GM23248 (cell line): ENCODE measurements at regions not wholly inside any gene's neighbourhood (a gene's known extent, or its start where the extent isn't known, plus 50 kb on each side); places are given as distances from the start of the nearest gene placed in this dataset.

Experiments used
- EZH2 ChIP-seq: fragments of 200-600 bp; sonication (generic); IDR thresholded peaks from 2 replicates; pipeline ENCODE4 v1.6.1; 2018; ENCODE audit warnings: antibody characterized with exemption, mild to moderate bottlenecking; ENCODE audit not compliant: insufficient read depth, poor library complexity, severe bottlenecking
- EZH2phosphoT487 ChIP-seq: fragments of 200-600 bp; sonication (generic); IDR thresholded peaks from 2 replicates; pipeline ENCODE4 v1.6.1; 2018; ENCODE audit warnings: antibody characterized with exemption, moderate library complexity, mild to moderate bottlenecking, low read depth; ENCODE audit not compliant: insufficient read depth

- TF ChIP-seq EZH2phosphoT487 = no peak
- no peak for TF ChIP-seq EZH2
Measured at GRCh38 chr10:128528781-128529180, 402.6 kb upstream of the MKI67 start.
